Effector memory CD4-positive, alpha-beta T cell (primary cell): ENCODE measurements at regions not wholly inside any gene's neighbourhood (a gene's known extent, or its start where the extent isn't known, plus 50 kb on each side); places are given as distances from the start of the nearest gene placed in this dataset.

ENCODE experiments used
- DNase-seq, 3 donors: peaks; one replicate each; pipeline ENCODE4 v3.0.0-alpha.2; 2020
- H3K27ac ChIP-seq: 2 replicates; pipeline ENCODE4 v1.7.0; 2013; ENCODE audit warnings: mild to moderate bottlenecking, low read length, moderate library complexity; ENCODE audit not compliant: insufficient read depth, poor library complexity, severe bottlenecking
- H3K27me3 ChIP-seq: replicated peaks from 2 replicates; pipeline ENCODE4 v1.7.0; 2013; ENCODE audit warnings: mild to moderate bottlenecking, low read length; ENCODE audit not compliant: insufficient read depth, control insufficient read depth, poor library complexity, severe bottlenecking
- H3K36me3 ChIP-seq: 2 replicates; pipeline ENCODE4 v1.7.0; 2013; ENCODE audit warnings: mild to moderate bottlenecking, low read length, moderate library complexity; ENCODE audit not compliant: control insufficient read depth, insufficient read depth
- H3K4me1 ChIP-seq: 2 replicates; pipeline ENCODE4 v1.7.0; 2013; ENCODE audit warnings: low read length, mild to moderate bottlenecking; ENCODE audit not compliant: control insufficient read depth, insufficient read depth, poor library complexity, severe bottlenecking
- H3K4me3 ChIP-seq: 2 replicates; pipeline ENCODE4 v1.7.0; 2013; ENCODE audit warnings: low read length, low read depth, mild to moderate bottlenecking; ENCODE audit not compliant: insufficient read depth, poor library complexity, severe bottlenecking
- H3K9me3 ChIP-seq: 2 replicates; pipeline ENCODE4 v1.7.0; 2013; ENCODE audit warnings: mild to moderate bottlenecking, low read length, moderate library complexity; ENCODE audit not compliant: control insufficient read depth

GRCh38 chr11:15874704-15875103, 481.6 kb downstream of the SOX6 start:
- Histone ChIP-seq H3K4me1 (no peaks in the 10 kb centered on the region), H3K27me3 (no peaks in the 10 kb centered on the region), H3K36me3 (no peaks in the 10 kb centered on the region), H3K9me3 (no peaks in the 10 kb centered on the region), H3K4me3 (no peak overlapping the region), H3K27ac (no peak overlapping the region)
- DNase-seq: no peak

GRCh38 chr11:15875393-15875792, 481.0 kb downstream of the SOX6 start:
- Histone ChIP-seq H3K27ac (no peak overlapping the region), H3K27me3 (no peaks in the 10 kb centered on the region), H3K36me3 (no peaks in the 10 kb centered on the region), H3K9me3 (no peaks in the 10 kb centered on the region), H3K4me3 (no peak overlapping the region), H3K4me1 (no peaks in the 10 kb centered on the region)
- DNase-seq: no peak

- Histone ChIP-seq H3K9me3 (no peaks in the 10 kb centered on the region), H3K4me1 (no peaks in the 10 kb centered on the region), H3K36me3 (no peaks in the 10 kb centered on the region), H3K4me3 (no peak overlapping the region), H3K27ac (no peak overlapping the region), H3K27me3 (no peaks in the 10 kb centered on the region)
- no peak for DNase-seq
Measured at GRCh38 chr11:15875943-15876342, 480.4 kb downstream of the SOX6 start.

- Histone ChIP-seq H3K4me1 (no peaks in the 10 kb centered on the region), H3K27me3 (no peaks in the 10 kb centered on the region), H3K27ac (no peak overlapping the region), H3K36me3 (no peaks in the 10 kb centered on the region), H3K9me3 (no peaks in the 10 kb centered on the region), H3K4me3 (no peak overlapping the region)
- no peak for DNase-seq
Measured at GRCh38 chr11:15878756-15879155, 477.6 kb downstream of the SOX6 start.

- H3K27ac ChIP-seq: no peak overlapping the region
- DNase-seq: no peak
- no peaks in the 10 kb centered on the region for H3K27me3 ChIP-seq
- H3K36me3 ChIP-seq: no peaks in the 10 kb centered on the region
- no peak overlapping the region for H3K4me3 ChIP-seq
- H3K4me1 ChIP-seq: no peaks in the 10 kb centered on the region
- no peaks in the 10 kb centered on the region for H3K9me3 ChIP-seq
Measured at GRCh38 chr11:15880291-15880690, 476.1 kb downstream of the SOX6 start.

- no peak overlapping the region for H3K4me3 ChIP-seq
- no peaks in the 10 kb centered on the region for H3K27me3 ChIP-seq
- no peak for DNase-seq
- no peaks in the 10 kb centered on the region for H3K4me1 ChIP-seq
- no peaks in the 10 kb centered on the region for H3K9me3 ChIP-seq
- no peaks in the 10 kb centered on the region for H3K36me3 ChIP-seq
- H3K27ac ChIP-seq: no peak overlapping the region
Measured at GRCh38 chr11:15882876-15883454, 473.4 kb downstream of the SOX6 start.

- H3K27ac ChIP-seq: no peak overlapping the region
- H3K27me3 ChIP-seq: no peaks in the 10 kb centered on the region
- H3K4me3 ChIP-seq: no peak overlapping the region
- DNase-seq: no peak
- no peaks in the 10 kb centered on the region for H3K36me3 ChIP-seq
- H3K4me1 ChIP-seq: no peaks in the 10 kb centered on the region
- no peaks in the 10 kb centered on the region for H3K9me3 ChIP-seq
Measured at GRCh38 chr11:15883455-15883920, 472.9 kb downstream of the SOX6 start.

GRCh38 chr11:15884141-15884540, 472.2 kb downstream of the SOX6 start:
- H3K4me3 ChIP-seq: no peak overlapping the region
- H3K27me3 ChIP-seq: no peaks in the 10 kb centered on the region
- H3K36me3 ChIP-seq: no peaks in the 10 kb centered on the region
- H3K9me3 ChIP-seq: no peaks in the 10 kb centered on the region
- no peaks in the 10 kb centered on the region for H3K4me1 ChIP-seq
- no peak for DNase-seq
- no peak overlapping the region for H3K27ac ChIP-seq

- Histone ChIP-seq H3K36me3 (no peaks in the 10 kb centered on the region), H3K4me1 (no peaks in the 10 kb centered on the region), H3K27ac (no peak overlapping the region), H3K27me3 (no peaks in the 10 kb centered on the region), H3K9me3 (no peaks in the 10 kb centered on the region), H3K4me3 (no peak overlapping the region)
- no peak for DNase-seq
Measured at GRCh38 chr11:15884777-15885540, 471.4 kb downstream of the SOX6 start.

- no peaks in the 10 kb centered on the region for H3K27me3 ChIP-seq
- H3K4me3 ChIP-seq: no peak overlapping the region
- no peaks in the 10 kb centered on the region for H3K36me3 ChIP-seq
- H3K27ac ChIP-seq: no peak overlapping the region
- no peaks in the 10 kb centered on the region for H3K4me1 ChIP-seq
- no peaks in the 10 kb centered on the region for H3K9me3 ChIP-seq
- DNase-seq: no peak
Measured at GRCh38 chr11:15885854-15886253, 470.5 kb downstream of the SOX6 start.
